ENCODE measurements at regions not wholly inside any gene's neighbourhood (a gene's known extent, or its start where the extent isn't known, plus 50 kb on each side); places are given as distances from the start of the nearest gene placed in this dataset.

- TF ChIP-seq POLR2A (IDR thresholded peaks at IDR 0.05) (no peak), CTCF (IDR thresholded peaks at IDR 0.05) (no peak)
Measured at GRCh38 chr14:62146030-62146429, 383.8 kb downstream of the SNAPC1 start.

Data from heart left ventricle (tissue), 13 donors.